Peyer's patch (tissue), 4 donors: ENCODE measurements at regions not wholly inside any gene's neighbourhood (a gene's known extent, or its start where the extent isn't known, plus 50 kb on each side); places are given as distances from the start of the nearest gene placed in this dataset.
"Not testable (repeated sequence)": the region's sequence is repeated elsewhere in the genome, so short reads cannot be mapped to it uniquely, and the experiment has no call there.

Source experiments
- DNase-seq, 3 donors: peaks; one replicate each; pipeline ENCODE4 v3.0.0-alpha.2; 2017 to 2019
- H3K27ac ChIP-seq, 4 donors: fragments of 200-600 bp; sonication (generic); one replicate each; pipeline ENCODE4 v1.5.1; 2016 to 2019
- H3K27me3 ChIP-seq, 2 donors: fragments of 200-600 bp; sonication (generic); one replicate each; pipeline ENCODE4 v1.5.1; 2019
- H3K36me3 ChIP-seq, 3 donors: fragments of 200-600 bp; sonication (generic); one replicate each; pipeline ENCODE4 v1.5.1; 2016 to 2019
- H3K4me1 ChIP-seq, 4 donors: fragments of 200-600 bp; sonication (generic); one replicate each; pipeline ENCODE4 v1.5.1; 2016 to 2019
- H3K4me3 ChIP-seq, 4 donors: fragments of 200-600 bp; sonication (generic); 1 replicate in 3 of 4; 2 replicates in 1 of 4; pipeline ENCODE4 v1.5.1; 2016 to 2019; ENCODE audit warnings: mild to moderate bottlenecking in 1 of 4
- H3K9me3 ChIP-seq, 4 donors: fragments of 200-600 bp; sonication (generic); one replicate each; pipeline ENCODE4 v1.5.1; 2016 to 2019; ENCODE audit warnings: mild to moderate bottlenecking in 1 of 4
- POLR2A ChIP-seq, 2 donors: fragments of 450-650 bp; IDR thresholded peaks; one replicate each; pipeline ENCODE4 v1.5.1; 2017; ENCODE audit warnings: antibody characterized with exemption in 2 of 2, mild to moderate bottlenecking in 2 of 2, moderate library complexity in 2 of 2
- TF ChIP-seq, protein P1 (sequence below), 6 experiments: fragments of 450-650 bp in 4 of 6; fragments of 200-600 bp in 2 of 6; sonication (generic) in 1 of 6; IDR thresholded peaks; one replicate each; pipeline ENCODE4 v1.5.1; 2017 to 2019; ENCODE audit warnings: antibody characterized with exemption in 6 of 6, mild to moderate bottlenecking in 3 of 6, moderate library complexity in 1 of 6

DNA sequence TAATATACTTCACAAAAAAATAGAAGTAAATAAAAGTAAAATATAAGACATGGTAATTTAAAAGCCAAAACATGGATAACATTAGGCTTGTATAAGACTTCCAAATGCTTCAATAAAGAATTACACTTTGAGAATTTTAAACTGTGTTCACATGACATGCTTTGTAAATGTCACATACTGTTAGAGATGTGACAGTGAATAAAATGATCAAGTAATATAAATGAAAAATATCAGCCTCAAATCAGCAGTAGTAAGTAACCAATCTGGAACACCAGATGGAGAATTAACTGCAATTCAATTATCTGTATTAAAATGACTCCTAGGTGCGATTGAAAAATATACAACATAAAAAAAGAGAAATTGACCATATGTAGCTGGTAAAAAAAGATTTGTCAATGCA is 1260.8 kb downstream of the BRINP3 start:
- no peak overlapping the region for H3K27ac ChIP-seq
- no peaks in the 10 kb centered on the region for H3K9me3 ChIP-seq
- no peak overlapping the region for H3K4me3 ChIP-seq
- no peak for DNase-seq
- H3K27me3 ChIP-seq = no peaks in the 10 kb centered on the region
- H3K4me1 ChIP-seq = no peaks in the 10 kb centered on the region
- no peaks in the 10 kb centered on the region for H3K36me3 ChIP-seq
- TF ChIP-seq POLR2A (IDR thresholded peaks at IDR 0.05) = no peak
- TF ChIP-seq, protein P1, sequence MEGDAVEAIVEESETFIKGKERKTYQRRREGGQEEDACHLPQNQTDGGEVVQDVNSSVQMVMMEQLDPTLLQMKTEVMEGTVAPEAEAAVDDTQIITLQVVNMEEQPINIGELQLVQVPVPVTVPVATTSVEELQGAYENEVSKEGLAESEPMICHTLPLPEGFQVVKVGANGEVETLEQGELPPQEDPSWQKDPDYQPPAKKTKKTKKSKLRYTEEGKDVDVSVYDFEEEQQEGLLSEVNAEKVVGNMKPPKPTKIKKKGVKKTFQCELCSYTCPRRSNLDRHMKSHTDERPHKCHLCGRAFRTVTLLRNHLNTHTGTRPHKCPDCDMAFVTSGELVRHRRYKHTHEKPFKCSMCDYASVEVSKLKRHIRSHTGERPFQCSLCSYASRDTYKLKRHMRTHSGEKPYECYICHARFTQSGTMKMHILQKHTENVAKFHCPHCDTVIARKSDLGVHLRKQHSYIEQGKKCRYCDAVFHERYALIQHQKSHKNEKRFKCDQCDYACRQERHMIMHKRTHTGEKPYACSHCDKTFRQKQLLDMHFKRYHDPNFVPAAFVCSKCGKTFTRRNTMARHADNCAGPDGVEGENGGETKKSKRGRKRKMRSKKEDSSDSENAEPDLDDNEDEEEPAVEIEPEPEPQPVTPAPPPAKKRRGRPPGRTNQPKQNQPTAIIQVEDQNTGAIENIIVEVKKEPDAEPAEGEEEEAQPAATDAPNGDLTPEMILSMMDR (IDR thresholded peaks at IDR 0.05) = no peak

DNA sequence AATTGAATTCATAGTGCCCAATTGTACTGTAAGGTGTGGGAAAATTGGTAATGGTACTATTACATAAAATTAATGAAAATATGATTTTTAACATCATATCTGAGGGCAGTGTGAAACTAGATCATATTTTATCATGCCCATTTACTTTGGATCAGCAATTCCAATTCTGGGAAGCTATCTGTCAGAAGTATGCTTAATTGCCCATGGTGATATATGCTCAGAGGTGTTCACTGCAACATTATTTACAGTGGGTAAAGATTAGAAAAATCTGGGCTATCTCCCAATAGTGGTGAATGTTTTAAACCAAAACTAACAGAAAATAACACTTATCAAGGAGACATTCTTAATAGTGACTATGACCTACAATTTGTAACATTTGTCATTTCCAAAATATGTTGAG is 1260.0 kb downstream of the BRINP3 start:
- no peak for DNase-seq
- Histone ChIP-seq H3K36me3 (no peaks in the 10 kb centered on the region), H3K27me3 (no peaks in the 10 kb centered on the region), H3K27ac (no peak overlapping the region), H3K9me3 (no peaks in the 10 kb centered on the region), H3K4me3 (no peak overlapping the region), H3K4me1 (no peaks in the 10 kb centered on the region)
- no peak for TF ChIP-seq POLR2A (IDR thresholded peaks at IDR 0.05)
- TF ChIP-seq, protein P1 (IDR thresholded peaks at IDR 0.05) = no peak

DNA sequence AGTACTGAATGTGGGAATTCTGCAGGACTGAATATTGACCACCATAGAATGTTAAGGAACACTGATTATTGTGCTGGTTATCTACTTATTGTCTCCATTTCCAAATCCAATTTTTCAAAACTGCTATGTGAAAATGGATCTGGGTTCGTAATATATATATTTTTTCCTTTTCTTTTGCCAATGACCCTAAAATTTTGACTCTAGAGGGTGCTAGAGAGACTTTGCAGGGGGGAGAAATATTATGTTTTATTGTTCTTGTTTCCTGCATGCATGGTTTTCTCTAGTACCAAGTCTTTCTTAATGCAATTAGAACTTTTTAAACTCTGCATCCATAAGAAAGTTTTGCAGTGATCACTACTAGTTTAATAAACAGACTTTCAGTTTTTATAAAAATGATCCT is 1256.9 kb downstream of the BRINP3 start:
- Histone ChIP-seq H3K27me3 (no peaks in the 10 kb centered on the region), H3K4me3 (no peak overlapping the region), H3K27ac (no peak overlapping the region), H3K9me3 (no peaks in the 10 kb centered on the region), H3K36me3 (no peaks in the 10 kb centered on the region), H3K4me1 (no peaks in the 10 kb centered on the region)
- TF ChIP-seq, protein P1 (IDR thresholded peaks at IDR 0.05) = no peak
- TF ChIP-seq POLR2A (IDR thresholded peaks at IDR 0.05) = no peak
- DNase-seq = no peak

DNA sequence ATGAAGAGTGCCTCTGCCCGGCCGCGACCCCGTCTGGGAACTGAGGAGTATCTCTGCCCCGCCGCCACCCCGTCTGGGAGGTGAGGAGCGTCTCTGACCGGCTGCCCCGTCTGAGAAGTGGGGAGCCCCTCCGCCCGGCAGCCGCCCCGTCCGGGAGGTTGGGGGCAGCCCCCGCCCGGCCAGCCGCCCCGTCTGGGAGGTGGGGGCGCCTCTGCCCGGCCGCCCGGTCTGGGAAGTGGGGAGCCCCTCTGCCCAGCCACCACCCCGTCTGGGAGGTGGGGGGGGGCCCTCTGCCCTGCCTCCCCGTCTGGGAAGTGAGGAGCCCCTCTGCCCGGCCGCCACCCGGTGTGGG is 1251.9 kb downstream of the BRINP3 start:
- not testable (repeated sequence) for H3K9me3 ChIP-seq, DNase-seq, H3K27ac ChIP-seq, H3K4me3 ChIP-seq, H3K36me3 ChIP-seq, H3K4me1 ChIP-seq, H3K27me3 ChIP-seq

DNA sequence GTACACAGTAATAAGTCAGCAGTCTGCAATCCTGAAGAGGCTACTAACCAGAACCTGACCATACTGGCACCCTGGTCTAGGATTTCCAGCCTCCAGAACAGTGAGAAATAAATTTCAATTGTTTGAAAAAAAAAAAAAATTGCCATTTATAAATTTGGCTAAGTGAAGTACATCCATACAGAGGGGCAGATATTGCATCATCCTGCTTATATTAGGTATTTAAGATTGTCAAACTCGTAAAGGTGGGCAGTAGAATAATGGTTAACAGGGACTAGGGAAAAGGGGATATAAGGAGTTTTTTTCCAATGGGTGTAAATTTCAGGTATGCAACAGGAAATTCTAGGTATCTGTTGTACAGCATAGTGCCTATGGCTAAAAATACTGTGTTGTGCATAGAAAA is 1250.9 kb downstream of the BRINP3 start:
- no peaks in the 10 kb centered on the region for H3K4me1 ChIP-seq
- TF ChIP-seq, protein P1 (IDR thresholded peaks at IDR 0.05) = no peak
- no peak for TF ChIP-seq POLR2A (IDR thresholded peaks at IDR 0.05)
- no peak overlapping the region for H3K27ac ChIP-seq
- DNase-seq = no peak
- H3K27me3 ChIP-seq = no peaks in the 10 kb centered on the region
- H3K36me3 ChIP-seq = no peaks in the 10 kb centered on the region
- H3K4me3 ChIP-seq = no peak overlapping the region
- no peaks in the 10 kb centered on the region for H3K9me3 ChIP-seq

- Histone ChIP-seq H3K9me3 (no peaks in the 10 kb centered on the region), H3K4me3 (no peak overlapping the region), H3K27me3 (no peaks in the 10 kb centered on the region), H3K27ac (no peak overlapping the region), H3K4me1 (no peaks in the 10 kb centered on the region), H3K36me3 (no peaks in the 10 kb centered on the region)
- DNase-seq = no peak
- TF ChIP-seq, protein P1 (IDR thresholded peaks at IDR 0.05) = no peak
- TF ChIP-seq POLR2A (IDR thresholded peaks at IDR 0.05) = no peak
These were observed 1240.7 kb downstream of the BRINP3 start for GRCh38 chr1:189237008-189237407.
